Fibroblast of skin of left quadriceps (primary cell): ENCODE measurements at regions not wholly inside any gene's neighbourhood (a gene's known extent, or its start where the extent isn't known, plus 50 kb on each side); places are given as distances from the start of the nearest gene placed in this dataset.
"Not testable (repeated sequence)": the region's sequence is repeated elsewhere in the genome, so short reads cannot be mapped to it uniquely, and the experiment has no call there.

Experiments used
- DNase-seq, 2 experiments: peaks; one replicate each; pipeline ENCODE4 v3.0.0-alpha.2; 2013; ENCODE audit warnings: low read depth in 2 of 2

DNA sequence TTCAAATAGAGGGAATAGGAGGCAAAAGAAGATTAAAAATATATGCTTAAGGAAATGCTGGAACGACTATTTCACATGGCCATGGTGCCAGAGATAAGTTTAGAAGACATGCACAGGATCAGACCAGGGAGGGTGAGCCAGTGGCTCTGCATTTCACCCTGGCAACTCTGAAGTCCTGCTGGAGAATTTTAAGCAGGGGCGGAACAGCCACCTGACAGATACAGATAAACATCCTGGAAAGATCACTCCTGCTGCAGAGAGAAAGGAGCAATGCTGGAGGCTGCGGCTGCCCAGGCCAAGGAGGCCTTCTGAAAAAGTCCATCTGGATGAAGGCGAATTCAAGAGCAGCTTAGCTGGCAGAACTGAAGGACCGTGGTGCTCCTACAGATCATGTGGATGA lies 755.9 kb downstream of the RNF144A start:
- no peak for DNase-seq

DNA sequence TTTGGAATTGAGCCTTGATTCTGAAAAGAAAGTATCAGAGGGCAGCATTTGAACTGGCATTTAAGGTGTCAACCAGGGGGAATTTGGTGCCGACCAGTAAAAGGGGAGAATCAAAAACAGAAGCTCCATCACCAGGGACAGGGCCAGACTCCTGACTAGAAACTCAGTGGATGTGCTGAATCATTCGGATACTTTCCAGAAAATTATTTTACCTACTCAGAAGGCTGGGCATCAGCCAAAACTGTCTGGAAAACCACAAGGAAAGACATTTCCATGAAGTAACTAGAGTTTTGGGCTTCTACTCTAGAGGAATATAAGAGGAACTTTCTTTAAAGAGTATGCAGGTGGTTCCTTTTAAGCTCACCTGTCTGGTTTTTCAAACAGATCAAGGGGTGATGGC lies 756.6 kb downstream of the RNF144A start:
- peak; percentile 41 to 57 for DNase-seq

DNA sequence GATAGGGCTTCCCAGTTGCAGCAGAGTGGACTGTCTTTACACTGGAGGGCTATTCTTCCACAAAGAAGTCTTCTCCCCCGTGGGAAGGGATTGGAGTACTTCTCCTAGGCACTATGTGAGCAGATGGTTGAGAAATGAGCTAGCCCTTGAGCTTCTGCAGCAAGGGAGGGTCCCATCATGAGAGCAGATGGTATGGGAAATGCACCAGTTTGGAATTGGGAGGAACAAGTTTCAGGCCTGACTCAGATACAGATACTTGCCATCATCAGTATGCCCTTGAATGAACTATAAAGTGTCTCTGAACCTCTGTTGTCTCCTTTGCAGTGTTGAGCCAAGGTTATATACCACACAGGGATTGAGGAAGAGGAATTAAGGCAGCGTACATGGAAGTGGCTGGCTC lies 757.4 kb downstream of the RNF144A start:
- DNase-seq = no peak

DNA sequence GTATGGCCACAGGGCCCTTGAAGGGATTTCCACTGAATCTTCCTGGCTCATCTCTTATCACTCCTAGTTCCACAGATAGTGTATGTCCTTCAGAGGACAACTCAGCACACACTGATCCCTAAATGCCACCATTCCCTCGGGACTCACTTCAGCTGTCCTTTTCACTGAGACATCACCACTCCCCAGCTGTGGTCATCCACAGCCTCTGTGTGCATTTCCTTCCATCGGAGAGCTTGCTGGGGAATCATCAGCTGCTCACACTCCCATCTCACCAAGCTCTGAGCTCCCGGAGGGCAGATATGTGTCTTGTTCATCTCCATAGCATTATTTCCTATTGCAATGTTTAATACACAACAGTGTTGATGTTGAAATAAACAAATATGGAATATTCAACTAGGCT lies 759.5 kb downstream of the RNF144A start:
- DNase-seq = no peak

DNA sequence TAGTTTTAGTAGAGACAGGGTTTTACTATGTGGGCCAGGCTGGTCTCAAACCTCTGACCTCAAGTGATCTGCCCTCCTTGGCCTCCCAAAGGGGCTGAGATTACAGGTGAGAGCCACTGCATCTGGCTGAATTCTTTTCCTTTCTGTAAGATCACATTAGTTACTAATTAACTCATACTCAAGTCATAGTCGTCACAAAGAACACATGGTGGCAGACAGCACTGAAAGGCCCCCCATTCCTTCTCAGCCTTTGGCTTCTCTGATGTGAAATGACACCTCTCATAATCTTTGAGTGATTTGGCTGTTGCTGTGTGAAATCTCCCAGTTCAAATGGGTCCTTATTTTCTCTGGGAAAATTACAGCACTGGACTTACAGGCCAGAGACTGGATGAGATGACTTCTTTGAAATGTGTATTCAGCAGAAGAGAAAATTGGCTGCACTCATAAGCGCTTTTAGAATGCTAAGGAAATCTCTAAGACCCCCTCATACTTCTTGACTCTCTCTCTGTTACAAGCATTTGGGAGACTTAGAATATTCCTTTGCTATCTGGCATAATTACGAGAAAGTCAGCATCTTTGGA lies 764.8 kb downstream of the RNF144A start:
- DNase-seq = no peak

DNA sequence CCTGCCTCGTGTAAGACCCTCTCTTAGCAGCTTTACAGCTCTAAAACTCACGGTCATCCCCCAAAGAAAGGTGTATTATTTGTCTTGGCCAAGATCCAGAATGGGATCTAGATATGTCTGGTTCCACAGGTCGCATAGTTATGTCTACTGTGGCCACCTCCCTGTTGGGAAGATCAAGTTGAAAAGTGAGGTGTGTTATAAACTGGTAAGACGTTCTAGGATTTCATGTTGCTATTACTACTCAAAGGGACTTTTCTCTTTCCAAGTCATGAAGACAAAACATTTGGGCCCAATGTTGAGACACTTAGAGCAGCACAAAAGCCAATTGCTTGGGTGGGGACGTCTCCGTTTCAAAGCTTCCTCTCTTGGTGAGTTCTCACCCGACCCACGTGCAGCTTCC lies 766.0 kb downstream of the RNF144A start:
- no peak for DNase-seq

DNA sequence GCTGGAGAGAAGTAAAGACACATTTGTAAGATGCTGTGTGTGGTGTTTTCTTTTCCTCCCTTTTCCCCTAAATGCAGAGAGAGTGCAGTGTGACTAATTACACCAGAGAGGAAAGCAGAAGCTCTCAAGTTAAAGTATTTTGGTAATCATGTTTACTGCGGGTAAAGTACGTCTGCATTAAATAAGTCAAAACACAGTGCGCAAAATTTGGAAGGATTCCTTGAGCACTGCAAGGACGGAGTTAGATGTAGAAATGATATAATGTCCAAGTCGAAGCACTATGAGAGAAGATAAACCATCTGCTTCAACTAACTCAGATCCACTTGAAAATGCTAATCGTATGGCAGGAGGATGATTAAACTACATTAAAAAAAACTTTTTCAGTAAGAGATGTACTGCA lies 766.5 kb downstream of the RNF144A start:
- no peak for DNase-seq

DNA sequence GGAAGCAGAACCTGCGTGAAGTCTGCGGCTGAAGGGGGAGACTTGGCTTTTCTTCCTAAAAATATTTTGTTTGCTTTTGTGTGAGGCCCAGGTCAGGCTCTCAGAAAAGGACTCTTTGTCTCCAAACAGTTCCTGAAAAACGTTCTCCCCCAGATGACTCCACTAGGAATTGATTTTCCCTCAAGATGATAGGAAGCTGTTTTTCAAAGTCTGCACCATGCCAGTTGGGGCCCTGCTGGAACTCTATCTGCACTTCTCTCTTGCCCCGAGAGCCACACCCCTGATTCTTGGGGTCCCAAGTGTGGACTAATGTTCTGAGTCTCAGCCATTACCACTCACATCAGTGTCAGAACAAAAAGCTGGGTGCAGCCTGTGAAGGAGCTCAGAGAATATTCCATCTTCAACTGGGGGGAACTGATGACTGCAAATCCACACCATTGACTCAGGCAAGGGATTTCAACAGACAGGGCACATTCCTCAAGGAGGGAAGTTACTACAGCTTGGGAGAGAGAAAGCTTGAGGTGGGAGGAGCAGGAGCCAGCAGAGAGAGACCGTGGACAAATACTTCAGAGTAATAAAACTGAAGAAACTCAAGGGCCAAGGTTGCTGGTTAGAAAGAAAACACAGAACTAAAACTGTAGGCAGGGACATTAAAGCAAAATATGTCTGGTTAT lies 768.3 kb downstream of the RNF144A start:
- peak; percentile 70 to 76 for DNase-seq

DNA sequence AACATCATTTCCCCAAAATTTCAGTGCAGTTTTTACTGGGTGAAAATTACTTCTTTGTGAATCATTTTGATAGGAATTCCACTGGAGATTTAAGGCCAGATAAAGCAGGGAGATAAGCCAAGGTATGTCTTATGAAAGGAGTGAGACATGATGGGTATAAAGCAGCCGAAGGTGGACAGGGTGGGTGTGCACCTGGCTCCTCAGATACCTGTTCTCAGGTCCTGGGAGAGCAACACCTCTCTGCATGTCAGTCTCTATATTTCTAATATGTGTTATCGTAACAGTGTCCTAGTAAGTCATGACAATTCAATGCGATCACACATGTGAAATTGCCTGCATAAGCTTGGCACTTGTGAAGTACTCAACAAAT lies 768.8 kb downstream of the RNF144A start:
- DNase-seq = no peak

DNA sequence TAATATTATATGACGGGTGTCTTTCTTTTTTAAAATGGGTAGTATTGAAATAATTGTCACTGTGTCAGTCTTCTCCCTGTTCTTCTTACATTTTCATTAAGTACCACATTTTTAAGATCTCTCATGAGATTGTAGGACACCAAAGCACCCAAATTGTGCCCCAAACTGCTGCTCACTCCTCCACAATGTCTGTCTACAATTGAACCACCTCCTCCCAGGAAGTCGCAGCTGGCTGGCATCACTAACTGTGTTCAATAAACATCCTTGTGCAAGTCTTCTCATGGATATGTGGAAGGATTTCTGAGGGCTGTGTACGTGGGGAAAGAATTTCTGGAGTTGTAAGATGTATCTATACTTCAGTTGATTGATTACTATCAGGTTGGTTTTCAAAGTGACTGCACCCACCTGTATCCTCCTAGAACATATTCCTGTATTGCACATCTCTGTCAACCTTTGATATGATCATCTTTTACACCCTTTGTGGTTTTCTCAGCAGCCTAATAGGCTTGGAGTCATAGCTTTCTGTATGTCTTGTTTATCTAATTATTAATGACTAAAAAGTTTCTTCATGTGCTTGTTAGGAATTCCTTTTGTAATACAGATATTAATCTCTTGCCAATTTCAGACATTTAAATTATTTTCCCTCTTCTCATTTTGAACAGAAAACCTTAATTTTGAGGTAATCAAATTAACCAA lies 774.9 kb downstream of the RNF144A start:
- DNase-seq = no peak

DNA sequence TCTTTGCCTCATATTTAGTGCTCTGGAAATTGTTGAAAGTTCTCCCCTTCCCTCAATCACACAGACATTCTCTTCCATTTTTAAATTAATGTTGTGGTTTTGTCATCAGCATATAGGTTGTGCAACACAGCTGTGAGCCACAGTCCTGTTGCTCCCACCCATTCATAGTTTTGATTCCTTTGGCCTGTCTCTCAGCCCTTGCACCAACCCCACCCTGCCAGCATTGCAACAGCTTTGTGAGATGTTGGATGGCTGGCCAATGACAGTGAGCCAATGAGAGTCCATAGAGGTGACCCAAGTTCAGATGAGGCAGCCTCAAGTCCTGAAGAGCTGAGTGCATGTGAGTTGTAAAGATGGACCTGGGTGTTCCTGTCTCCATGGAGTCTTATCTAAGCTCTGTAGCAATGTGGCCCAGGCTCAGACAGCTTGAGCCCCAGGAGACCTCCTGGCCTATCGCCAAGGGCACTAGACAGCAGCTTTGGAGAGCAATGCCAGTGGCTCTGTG lies 775.5 kb downstream of the RNF144A start:
- DNase-seq = peak; percentile 91

DNA sequence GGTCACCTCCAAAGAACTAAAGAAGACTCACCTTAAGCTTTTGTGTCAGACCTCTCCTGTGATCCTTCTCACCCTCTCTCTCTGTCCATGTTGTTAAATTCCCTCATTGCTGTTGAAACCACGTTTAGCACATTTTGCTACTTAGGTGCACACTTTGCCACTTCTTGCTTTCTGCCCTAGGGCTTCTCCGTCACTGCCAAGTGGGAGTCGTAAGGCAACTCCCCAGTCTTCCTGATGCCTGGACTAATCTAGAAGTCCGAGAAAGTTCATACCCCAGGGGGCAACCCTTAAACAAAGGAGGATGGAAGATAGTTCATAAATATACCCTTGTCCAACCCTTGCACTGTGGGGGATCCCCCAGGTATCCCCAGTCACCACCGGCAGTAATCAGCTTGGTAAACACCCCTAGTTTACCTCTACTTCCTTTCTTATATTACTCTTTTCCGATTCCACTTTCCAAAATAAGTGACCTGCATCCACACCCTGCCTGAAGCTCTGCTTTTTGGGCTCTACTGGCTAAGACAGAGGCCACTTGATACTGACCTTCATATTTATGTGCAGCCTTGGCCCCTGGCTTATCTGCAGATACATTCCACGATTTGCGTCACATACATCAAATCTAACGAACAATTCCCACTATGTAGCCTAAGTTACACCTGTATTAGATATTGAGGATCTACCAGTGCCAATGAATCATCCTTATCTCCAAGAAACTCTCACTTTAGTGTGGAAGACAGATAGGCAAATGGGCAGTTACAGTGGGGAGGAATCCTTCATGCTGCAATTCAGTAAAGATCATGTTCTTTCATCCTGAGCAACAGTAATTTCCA lies 776.2 kb downstream of the RNF144A start:
- DNase-seq = no peak

DNA sequence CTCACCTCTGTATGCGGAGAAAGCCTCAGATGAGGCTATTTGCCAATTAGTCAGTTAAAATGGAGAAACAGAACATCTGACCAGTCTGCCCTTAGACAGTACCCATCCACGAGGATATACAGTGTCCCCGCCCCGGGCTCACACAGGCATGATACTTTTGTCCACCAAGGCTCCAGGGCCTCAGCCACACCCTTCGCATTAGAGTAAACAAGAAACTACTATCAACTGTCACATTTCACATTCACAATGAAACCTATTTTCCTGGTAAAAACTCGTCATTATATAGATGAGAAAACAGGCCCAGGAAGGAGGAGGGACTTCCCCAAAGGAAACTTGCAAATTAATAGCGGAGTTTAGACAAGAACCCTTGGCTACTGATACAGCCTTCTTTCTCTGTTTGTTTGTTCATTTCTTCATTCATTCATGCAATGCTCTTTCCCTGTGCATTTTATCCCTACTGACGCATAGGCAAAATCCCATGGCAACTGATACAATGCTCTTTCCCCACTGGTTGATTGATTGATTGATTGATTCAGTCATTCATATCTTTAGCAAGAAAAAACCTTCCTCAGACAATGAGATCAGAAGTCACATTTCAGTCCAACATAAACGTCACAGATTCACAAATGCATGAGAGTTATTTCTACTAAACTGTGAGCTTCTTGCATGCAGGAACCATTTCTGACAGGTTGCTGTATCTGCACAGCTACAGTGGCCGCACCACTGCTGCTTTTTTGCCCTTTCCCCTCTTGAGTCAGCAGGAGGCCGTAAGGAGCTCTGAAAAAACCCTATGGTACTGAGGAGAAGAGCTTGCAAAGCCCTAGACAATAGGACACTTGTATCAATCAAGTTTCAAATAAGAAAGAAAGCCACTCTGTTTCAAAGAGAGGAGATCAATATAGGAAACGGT lies 777.1 kb downstream of the RNF144A start:
- no peak for DNase-seq

DNA sequence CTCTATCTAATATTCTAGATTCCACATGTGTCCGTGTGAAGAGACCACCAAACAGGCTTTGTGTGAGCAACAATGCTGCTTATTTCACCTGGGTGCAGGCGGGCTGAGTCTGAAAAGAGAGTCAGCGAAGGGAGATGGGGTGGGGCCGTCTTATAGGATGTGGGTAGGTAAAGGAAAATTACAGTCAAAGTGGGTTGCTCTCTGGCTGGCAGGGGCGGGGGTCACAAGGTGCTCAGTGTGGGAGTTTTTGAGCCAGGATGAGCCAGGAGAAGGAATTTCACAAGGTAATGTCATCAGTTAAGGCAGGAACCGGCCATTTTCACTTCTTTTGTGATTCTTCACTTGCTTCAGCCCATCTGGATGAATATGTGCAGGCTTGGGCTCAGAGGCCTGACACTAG lies 779.3 kb downstream of the RNF144A start:
- DNase-seq = not testable (repeated sequence)

DNA sequence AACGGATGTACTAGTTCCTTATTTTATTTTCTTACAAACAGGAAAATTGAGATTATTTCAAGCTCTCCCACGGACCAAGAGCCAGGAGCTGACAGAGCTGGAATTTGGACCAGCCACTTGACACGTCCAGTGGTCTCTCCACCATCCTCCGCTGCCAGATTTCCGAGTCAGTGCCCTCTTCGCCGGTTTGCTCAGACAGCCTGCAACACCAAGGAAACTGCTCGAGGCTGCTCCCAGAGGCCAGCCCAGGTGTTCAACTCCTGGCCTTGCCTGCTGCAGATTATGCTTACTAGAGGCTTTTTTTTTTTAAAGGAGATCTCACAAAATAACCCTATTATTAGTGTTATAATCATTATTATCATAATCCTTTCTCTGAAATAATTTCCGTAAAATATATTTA lies 779.8 kb downstream of the RNF144A start:
- no peak for DNase-seq

DNA sequence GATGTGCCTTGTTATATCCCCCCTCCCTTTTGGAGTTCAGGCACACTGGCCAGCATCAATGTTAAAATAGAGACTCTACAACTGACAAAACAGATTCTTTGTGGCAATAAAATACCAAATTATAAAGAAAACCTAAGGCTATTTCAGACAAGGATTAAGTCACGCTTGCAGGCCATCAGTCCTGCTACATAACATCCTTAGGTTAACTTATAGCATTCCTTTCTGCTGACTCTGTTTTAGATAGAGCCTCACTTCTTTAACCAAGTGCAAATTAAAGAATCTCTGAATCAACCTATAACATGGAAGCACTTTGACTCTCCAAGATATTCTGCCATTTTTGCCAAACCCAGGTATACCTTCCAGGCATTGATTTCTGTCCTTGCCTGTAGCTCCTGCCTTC lies 784.6 kb downstream of the RNF144A start:
- no peak for DNase-seq

DNA sequence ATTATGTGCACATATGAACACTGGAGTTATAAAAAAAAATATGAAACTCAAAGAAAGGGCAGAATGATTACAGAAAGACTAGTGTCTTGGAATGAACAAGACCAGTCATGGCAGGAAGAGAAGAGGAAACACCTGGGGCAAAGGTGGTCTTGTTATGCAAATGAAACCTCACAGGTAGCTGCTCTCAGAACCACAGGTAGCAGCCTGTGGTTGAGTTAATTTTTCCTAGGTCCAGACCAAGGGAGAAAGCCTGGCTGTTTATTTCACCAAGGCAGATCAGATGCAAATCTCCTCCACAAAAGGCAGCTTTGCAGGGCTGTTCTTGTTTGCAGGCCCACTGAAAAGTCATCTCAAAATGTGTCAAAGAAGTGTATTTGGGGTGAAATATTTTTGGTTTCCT lies 785.8 kb downstream of the RNF144A start:
- no peak for DNase-seq

DNA sequence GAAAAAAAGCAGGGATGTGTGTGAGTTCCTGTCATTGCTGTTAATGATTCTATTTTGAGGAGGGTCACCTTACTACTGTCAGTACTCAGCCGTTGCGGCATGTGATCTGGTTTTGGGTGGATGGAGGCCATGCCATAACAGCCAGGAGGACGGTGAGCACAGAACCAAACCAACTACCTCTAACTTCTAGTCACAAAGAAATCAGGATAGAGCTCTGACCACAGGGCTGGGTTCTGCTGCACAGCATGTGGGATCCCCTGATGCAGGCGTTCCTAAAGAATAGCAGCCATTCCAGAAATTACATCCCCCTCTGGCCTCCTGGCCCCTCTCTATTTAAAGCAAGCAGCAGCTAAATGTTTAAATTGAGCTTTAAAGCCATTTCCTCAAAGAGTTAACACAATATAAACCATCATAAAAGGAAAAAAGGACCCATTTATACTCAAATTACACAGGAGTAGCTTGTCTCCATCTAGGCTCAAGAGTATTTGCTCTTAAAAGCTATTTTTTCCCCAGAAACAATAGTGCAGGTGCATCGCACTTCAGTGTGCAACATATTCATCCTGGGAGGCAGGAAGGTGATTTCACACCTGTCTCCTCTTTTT lies 786.4 kb downstream of the RNF144A start:
- DNase-seq = no peak

DNA sequence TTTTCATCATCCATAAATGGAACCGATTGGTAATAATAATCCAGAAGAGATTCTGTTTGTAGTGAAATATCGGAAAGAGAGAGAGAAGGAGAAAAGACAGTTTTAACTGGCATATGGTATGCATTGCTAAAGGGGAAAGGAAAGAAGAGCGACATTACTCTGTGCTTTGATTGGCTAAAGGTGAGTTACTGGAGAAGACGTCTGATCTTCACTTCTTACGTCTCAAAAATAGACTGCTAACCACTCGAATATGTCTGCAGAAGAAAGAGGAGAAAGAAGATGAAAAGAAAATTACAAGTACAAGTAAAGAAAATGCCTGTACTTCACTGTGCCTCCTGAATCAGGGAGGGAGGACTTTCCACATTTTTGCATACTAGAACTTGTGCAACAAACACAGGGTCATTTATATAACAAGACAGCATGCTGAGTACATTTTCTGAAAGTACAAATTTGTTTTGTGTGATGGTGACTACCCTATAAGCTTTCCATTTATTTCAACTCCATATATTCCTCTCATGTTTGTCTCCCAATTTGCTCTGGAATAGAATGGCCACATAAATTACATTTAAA lies 787.2 kb downstream of the RNF144A start:
- DNase-seq = no peak

DNA sequence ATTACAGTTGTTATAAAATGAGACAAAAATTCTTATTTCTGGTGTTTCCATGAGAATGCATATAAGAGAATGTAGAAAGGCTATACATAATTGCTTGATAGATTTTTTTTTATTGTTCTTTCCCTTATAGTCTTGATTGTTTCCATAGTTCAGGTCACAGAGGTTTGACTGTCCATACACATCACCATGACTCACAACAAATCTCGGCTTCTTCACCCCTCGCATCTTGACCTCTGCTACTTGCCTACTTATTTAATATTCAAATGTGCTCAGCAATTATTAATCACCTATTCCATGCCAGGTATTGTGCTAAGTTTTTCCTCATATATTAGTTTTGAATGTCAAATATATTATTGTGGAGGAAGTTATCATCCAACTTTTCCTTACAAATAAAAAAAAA lies 789.6 kb downstream of the RNF144A start:
- DNase-seq = no peak
